ENCODE measurements at regions not wholly inside any gene's neighbourhood (a gene's known extent, or its start where the extent isn't known, plus 50 kb on each side); places are given as distances from the start of the nearest gene placed in this dataset.
"Not testable (repeated sequence)": the region's sequence is repeated elsewhere in the genome, so short reads cannot be mapped to it uniquely, and the experiment has no call there.

DNA sequence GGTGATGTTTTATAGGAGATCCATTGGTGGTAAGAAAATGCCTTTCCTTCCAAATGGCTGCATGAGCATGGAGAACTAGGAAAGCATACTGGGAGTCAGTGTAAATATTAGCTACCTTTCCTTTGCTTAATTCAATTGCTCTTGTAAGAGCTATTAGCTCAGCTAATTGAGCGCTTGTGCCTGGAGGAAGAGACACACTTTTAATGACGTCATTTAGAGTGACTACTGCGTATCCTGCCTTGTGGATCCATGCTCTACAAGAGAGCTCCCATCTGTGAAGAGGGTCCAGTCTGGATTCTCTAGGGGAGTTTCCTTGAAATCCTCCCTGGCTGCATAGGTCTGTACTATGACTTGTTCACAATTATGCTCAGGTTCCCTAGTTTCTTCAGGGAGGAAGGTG lies 63.8 kb upstream of the ARRDC3 start:
- DNase-seq, result not testable (repeated sequence)

DNA sequence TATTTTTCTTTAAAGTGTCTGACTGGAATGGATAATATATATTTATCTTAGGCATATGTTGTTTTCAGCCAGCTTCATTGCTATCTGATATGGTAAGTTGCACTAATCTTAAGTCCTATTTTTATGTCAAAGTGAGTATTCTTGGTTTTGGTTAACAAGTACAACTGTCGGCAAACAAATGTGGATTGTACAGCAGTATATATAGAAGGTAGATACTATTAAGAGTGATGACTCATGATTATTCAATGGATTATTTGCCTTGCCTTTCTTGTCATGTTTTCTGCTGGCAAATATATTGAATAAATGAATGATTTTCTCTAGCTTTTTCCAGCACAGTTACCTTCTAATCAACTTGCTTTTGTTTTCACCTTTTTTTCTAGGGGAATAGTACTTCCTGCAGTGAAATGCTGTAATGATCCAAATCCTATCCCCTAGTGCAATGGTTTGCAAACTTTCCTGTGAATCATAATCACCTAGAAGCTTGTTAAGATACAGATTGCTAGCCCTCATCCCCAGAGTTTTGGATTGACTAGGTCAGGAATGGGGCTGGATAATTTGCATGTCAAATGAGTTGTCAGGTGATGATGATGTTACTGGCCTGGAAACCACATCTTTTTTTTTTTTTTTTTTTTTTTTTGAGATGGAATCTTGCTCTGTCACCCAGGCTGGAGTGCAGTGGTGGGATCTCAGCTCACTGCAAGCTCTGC lies 60.8 kb upstream of the ARRDC3 start:
- DNase-seq, result no peak

DNA sequence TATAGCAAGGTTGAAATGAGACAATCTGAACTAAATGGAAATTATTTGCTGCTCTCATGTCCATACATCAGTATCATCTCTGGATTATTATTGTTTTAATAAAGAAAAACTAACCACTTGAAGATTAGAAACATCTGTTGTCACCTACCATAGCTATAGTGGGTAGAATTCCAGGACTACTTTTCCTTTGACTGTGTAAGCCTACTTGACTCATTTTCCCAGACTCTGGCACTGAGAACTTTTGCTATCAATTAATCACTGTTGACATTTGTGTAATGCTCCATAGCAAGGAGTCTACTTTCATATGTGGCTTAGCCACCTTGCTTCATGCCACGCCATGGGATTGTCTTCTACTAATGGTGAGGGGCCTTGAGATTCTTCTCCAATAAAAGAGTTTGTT lies 59.9 kb upstream of the ARRDC3 start:
- peak in 1 of 3 donors; percentile 68 for DNase-seq

DNA sequence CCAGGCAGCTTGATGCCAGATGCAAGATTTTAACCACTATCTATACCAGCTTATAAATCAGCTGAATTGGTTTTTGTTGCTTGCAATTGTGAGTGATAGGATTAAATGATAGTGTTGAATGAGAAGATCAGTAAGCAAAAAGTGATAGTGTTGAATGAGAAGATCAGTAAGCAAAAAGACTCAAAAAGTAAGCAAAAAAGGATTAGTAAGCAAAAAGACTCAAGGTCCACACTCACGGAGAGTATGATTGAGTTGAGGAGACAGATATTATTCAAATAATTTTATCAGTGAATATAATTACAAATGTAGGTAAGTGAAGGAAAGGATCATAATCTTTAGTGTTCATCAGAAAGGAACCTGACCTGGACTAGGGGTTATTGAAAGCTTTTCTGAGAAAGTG lies 58.0 kb upstream of the ARRDC3 start:
- DNase-seq, result no peak

DNA sequence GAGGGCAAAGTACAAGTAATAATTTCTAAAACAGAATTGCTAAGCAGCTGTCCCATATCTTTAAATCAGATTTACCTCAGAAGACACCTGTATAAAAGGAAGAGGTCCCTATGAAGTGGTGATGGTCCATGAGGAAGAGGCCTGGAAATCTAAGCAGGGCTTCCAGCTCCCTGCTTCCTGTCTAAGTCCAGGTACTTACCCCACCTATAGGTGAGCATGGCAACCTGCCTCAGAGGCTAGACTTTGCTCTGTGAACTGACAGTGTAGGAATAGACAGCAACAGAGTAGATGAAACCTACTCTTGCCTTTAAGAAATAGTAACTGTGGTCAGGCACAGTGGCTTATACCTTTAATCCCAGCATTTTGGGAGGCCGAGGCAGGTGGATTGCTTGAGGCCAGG lies 55.8 kb upstream of the ARRDC3 start:
- no peak for DNase-seq

DNA sequence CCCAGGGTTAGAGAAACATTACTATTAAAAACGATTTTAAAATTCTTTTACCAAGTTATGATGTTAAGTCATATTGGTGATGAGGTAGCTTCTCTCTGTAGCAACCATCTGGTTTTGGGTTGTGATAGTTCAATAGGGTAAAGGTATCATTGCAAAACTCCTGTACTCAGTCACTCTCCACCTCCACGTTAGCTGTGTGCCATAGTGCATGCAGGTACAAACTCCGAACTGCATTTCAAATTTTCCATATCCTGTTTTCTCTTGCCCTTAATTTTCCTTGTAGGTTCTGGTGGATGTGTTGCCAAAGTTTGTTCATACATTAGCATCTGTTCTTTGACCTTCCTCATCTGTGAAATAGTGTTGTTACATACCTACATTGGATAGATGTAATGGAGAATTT lies 53.1 kb upstream of the ARRDC3 start:
- DNase-seq, result no peak

DNA sequence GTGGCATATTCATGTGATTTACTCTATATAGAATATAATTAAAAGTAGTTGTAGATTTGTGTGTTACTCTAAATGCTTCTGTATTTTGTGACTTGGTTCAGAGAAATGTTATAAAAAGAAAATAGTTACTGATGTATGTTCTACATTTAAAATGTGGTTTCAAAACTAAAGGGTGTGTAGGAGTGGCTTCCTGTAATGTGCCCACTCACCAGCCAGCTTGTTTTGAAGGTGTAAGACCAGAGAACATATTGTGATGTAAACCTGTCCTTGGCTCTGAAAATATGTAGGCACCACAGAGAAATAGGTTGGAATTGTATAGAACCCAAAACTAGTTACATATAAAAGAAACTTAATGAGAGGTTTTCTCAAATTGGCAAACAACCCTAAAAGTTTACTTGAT lies 51.2 kb upstream of the ARRDC3 start:
- no peak for DNase-seq

DNA sequence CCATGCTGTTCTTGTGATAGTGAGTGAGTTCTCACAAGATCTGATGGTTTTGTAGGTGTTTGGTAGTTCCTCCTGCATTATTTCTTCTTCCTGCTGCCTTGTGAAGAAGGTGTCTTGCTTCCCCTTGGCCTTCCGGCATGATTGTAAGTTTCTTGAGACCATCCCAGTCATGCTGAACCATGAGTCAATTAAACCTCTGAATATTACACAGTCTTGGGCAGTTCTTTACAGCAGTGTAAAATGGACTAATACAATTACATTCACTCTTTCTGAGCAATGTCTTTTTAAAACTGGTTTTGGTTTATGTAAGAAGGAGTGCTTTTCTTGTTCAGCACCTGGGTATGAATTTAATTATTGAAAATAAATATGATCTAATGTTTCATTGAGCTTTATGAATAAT lies 50.7 kb upstream of the ARRDC3 start:
- no peak for DNase-seq

Measured in muscle of back (tissue), 3 donors.